ENCODE measurements at regions not wholly inside any gene's neighbourhood (a gene's known extent, or its start where the extent isn't known, plus 50 kb on each side); places are given as distances from the start of the nearest gene placed in this dataset.

GRCh38 chrX:69093960-69094871 lies 71.0 kb downstream of the PJA1 start:
- no peaks in the 10 kb centered on the region for H3K36me3 ChIP-seq (replicated peaks in 1 of 2; ENCODE audit: control insufficient read depth in 1 of 2, insufficient read depth in 2 of 2, low read length in 1 of 2)
- WGBS (ENCODE audit: low lambda C conversion rate) = 31% methylated on average over 19 of the region's 19 CpGs

DNA sequence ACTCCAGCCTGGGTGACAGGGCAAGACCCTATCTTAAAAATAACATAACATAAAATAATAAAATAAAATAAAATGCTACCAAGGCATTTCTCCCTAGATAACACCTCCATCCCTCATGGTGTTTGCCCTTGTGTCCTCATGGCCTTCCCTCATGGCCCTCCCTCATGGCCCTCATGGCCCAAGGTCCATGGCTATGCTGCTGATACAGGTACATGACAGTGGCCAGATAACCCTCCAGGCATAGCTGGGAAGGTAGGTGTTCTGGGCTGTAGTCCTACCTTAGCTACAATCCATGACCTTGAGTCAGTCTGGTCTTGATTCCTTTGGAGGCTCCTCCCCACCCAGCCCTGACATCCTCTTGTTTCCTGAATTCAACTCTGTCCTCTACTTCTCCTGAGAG lies 75.2 kb downstream of the PJA1 start:
- CTCF ChIA-PET = interaction anchor here (1.4 to 2.5 kb wide), 2 partner anchors 9 to 262 kb away, joined by 3 to 11 read pairs; no protein-coding TSS in a partner anchor
- Histone ChIP-seq H2AFZ (ENCODE audit: low read depth) (no peak overlapping the region), H3K27me3 (ENCODE audit: insufficient read depth) (peaks cover 18% of the 10 kb centered on the region; the same call in 1 of the 2 replicates), H3F3A (replicated peaks; ENCODE audit: insufficient read depth) (no peaks in the 10 kb centered on the region), H3K9ac (no peak overlapping the region), H4K20me1 (ENCODE audit: insufficient read depth) (no peaks in the 10 kb centered on the region), H3K79me2 (ENCODE audit: insufficient read depth) (no peaks in the 10 kb centered on the region), H3K9me2 (no peaks in the 10 kb centered on the region), H3K4me2 (no peak overlapping the region), H3K27ac (ENCODE audit: low read depth in 2 of 2, low read length in 1 of 2) (no peak overlapping the region), H3K4me1 (ENCODE audit: control insufficient read depth in 1 of 2, insufficient read depth in 2 of 2, low read depth in 1 of 2, low read length in 1 of 2) (peaks cover 0 to 23% of the 10 kb centered on the region in 2 experiments; a peak in 1 of 4 replicates), H3K9me3 (no peaks in the 10 kb centered on the region), H3K4me3 (ENCODE audit: low read depth in 2 of 2, low read length in 1 of 2) (no peak overlapping the region), H3K36me3 (replicated peaks in 1 of 2; ENCODE audit: control insufficient read depth in 1 of 2, insufficient read depth in 2 of 2, low read length in 1 of 2) (no peaks in the 10 kb centered on the region)
- POLR2A ChIA-PET = no interaction called here
- no peak for DNase-seq
- TF ChIP-seq USF2 (IDR thresholded peaks at IDR 0.05; ENCODE audit: borderline replicate concordance, low read depth, low read length) = no peak
- TF ChIP-seq TCF12 (IDR thresholded peaks at IDR 0.05) = no peak
- no peak for TF ChIP-seq SMC3 (IDR thresholded peaks at IDR 0.05; ENCODE audit: low read depth, low read length)
- TF ChIP-seq, protein P1, sequence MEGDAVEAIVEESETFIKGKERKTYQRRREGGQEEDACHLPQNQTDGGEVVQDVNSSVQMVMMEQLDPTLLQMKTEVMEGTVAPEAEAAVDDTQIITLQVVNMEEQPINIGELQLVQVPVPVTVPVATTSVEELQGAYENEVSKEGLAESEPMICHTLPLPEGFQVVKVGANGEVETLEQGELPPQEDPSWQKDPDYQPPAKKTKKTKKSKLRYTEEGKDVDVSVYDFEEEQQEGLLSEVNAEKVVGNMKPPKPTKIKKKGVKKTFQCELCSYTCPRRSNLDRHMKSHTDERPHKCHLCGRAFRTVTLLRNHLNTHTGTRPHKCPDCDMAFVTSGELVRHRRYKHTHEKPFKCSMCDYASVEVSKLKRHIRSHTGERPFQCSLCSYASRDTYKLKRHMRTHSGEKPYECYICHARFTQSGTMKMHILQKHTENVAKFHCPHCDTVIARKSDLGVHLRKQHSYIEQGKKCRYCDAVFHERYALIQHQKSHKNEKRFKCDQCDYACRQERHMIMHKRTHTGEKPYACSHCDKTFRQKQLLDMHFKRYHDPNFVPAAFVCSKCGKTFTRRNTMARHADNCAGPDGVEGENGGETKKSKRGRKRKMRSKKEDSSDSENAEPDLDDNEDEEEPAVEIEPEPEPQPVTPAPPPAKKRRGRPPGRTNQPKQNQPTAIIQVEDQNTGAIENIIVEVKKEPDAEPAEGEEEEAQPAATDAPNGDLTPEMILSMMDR (IDR thresholded peaks at IDR 0.05) = no peak
- TF ChIP-seq ZBTB33 (IDR thresholded peaks at IDR 0.05; ENCODE audit: borderline replicate concordance, low read depth) = no peak
- no peak for TF ChIP-seq GATA2 (CRISPR knock-in tag; IDR thresholded peaks at IDR 0.05)

More at GRCh38 chrX:69093960-69094871, 71.0 kb downstream of the PJA1 start:
- Histone ChIP-seq H3K79me2 (ENCODE audit: insufficient read depth) (no peaks in the 10 kb centered on the region), H3K9ac (no peak overlapping the region), H3K9me3 (no peaks in the 10 kb centered on the region), H3K9me2 (no peaks in the 10 kb centered on the region), H3K4me3 (ENCODE audit: low read depth in 2 of 2, low read length in 1 of 2) (no peak overlapping the region), H3K4me2 (no peak overlapping the region), H2AFZ (ENCODE audit: low read depth) (no peak overlapping the region), H3K4me1 (ENCODE audit: control insufficient read depth in 1 of 2, insufficient read depth in 2 of 2, low read depth in 1 of 2, low read length in 1 of 2) (peaks cover 0 to 17% of the 10 kb centered on the region in 2 experiments; a peak in 1 of 4 replicates), H3K27ac (ENCODE audit: low read depth in 2 of 2, low read length in 1 of 2) (no peak overlapping the region), H3K27me3 (ENCODE audit: insufficient read depth) (peaks cover 17% of the 10 kb centered on the region; the same call in 1 of the 2 replicates), H4K20me1 (ENCODE audit: insufficient read depth) (no peaks in the 10 kb centered on the region), H3F3A (replicated peaks; ENCODE audit: insufficient read depth) (no peaks in the 10 kb centered on the region)
- ChIA-PET CTCF (interaction anchor here (0.6 to 2.0 kb wide), 17 partner anchors 9 to 153 kb away, joined by 3 to 10 read pairs (median 4); no protein-coding TSS in a partner anchor), POLR2A (interaction anchor here (0.9 kb wide), 1 partner anchor 266 kb away, joined by 5 read pairs; the partner anchor contains the start of gene EFNB1)
- peak; percentile 68 for DNase-seq
- TF ChIP-seq MXI1 (IDR thresholded peaks at IDR 0.05; ENCODE audit: low read depth, low read length) = no peak
- no peak for TF ChIP-seq CHD2 (IDR thresholded peaks at IDR 0.05; ENCODE audit: low read length, partially characterized antibody)
- peak; percentile 50; the same call in 1 of the 2 replicates for TF ChIP-seq SMC3 (IDR thresholded peaks at IDR 0.05; ENCODE audit: low read depth, low read length)
- TF ChIP-seq RAD21 (IDR thresholded peaks at IDR 0.05; ENCODE audit: low read length) = peak; percentile 51
- TF ChIP-seq, protein P2, sequence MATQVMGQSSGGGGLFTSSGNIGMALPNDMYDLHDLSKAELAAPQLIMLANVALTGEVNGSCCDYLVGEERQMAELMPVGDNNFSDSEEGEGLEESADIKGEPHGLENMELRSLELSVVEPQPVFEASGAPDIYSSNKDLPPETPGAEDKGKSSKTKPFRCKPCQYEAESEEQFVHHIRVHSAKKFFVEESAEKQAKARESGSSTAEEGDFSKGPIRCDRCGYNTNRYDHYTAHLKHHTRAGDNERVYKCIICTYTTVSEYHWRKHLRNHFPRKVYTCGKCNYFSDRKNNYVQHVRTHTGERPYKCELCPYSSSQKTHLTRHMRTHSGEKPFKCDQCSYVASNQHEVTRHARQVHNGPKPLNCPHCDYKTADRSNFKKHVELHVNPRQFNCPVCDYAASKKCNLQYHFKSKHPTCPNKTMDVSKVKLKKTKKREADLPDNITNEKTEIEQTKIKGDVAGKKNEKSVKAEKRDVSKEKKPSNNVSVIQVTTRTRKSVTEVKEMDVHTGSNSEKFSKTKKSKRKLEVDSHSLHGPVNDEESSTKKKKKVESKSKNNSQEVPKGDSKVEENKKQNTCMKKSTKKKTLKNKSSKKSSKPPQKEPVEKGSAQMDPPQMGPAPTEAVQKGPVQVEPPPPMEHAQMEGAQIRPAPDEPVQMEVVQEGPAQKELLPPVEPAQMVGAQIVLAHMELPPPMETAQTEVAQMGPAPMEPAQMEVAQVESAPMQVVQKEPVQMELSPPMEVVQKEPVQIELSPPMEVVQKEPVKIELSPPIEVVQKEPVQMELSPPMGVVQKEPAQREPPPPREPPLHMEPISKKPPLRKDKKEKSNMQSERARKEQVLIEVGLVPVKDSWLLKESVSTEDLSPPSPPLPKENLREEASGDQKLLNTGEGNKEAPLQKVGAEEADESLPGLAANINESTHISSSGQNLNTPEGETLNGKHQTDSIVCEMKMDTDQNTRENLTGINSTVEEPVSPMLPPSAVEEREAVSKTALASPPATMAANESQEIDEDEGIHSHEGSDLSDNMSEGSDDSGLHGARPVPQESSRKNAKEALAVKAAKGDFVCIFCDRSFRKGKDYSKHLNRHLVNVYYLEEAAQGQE (IDR thresholded peaks at IDR 0.05; ENCODE audit: low read depth, low read length) = no peak
- TF ChIP-seq, protein P1 (IDR thresholded peaks at IDR 0.05) = peak; percentile 68

Data from SK-N-SH (cell line).